NCI-H2107 treated with DMSO at 0.1 percent for 48 hours (cell line): ENCODE measurements at regions not wholly inside any gene's neighbourhood (a gene's known extent, or its start where the extent isn't known, plus 50 kb on each side); places are given as distances from the start of the nearest gene placed in this dataset.
"Not testable (repeated sequence)": the region's sequence is repeated elsewhere in the genome, so short reads cannot be mapped to it uniquely, and the experiment has no call there.

ENCODE experiments used
- DNase-seq: peaks from one replicate; lab custom pipeline; 2025; ENCODE audit not compliant: unreplicated experiment; lab: John Stamatoyannopoulos, UW

DNA sequence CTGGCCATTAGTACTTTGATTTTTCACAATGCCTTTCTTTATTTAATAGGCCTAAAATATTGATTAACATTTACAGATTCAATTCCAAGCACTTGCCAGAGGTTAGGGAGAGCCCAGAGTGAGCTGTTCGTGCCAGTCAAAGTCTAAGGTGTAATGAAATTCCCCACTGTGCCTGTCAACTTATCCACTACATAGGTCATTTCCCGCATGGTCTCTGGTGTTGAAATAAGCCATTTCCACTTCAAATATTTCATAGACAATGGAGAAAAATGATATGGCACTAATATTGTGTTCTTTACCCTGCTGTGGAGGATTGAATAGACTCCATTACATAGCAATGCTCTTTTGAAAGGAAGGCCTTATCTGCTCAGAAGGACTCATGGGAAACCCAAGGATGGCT, 978.1 kb upstream of the CELF2 start:
- no peak for DNase-seq

DNA sequence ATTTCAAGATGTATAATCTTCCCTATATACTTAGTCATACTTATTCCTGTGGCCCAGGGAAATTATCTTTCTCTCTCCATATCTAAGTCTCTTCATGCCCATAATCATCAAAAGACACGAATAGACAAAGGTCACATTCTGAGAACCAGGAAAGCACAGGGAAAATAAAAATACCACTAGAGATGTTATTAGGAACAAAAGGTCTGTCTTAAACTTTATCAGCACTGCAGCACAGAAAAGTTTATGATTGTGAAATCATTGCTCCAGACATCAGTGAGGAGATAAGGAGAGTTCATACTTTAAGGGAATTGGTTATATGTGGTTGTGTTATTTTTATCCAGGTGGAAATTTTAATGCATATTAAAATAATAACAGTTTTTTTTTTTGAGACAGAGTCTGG, 974.6 kb upstream of the CELF2 start:
- DNase-seq, result no peak

DNA sequence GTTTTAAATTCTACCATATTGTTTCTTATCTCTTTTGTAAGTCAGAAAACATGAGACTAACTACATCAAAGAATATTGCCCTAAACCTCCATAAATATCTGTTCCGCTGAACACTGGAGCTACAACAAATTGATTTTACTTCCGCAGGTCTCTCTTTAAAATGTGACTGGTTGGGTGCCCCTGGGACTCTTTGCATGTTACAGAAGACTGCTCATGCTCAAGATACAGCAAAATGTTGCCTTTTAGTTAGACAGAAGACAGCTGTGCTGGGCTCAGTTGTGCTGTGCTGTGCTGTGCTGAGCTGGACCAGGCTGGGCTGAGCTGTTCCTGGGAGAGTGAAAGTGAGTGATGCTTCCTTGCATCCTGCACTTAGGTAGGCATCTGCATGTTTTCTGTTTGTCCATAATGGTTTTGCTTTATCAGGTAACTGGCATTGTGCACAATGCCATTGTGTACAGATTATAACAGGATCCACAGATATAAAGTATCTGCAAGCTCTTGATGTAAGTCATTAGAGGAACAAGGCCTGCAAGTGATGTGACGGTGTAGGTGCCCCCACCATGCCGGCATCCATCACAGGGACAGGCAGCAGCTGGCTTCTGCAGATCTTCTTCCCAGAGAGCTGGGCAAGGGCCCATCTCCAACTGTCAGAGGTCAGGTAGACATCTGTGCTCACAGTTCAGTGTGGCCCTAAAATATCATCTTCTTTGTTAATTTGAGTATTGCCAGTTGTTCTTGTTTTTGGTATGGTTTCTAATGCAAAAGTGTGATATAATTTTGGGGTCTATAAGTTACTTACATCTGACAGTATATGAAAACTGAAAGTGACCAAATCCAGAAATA, 972.5 kb upstream of the CELF2 start:
- DNase-seq, result no peak

DNA sequence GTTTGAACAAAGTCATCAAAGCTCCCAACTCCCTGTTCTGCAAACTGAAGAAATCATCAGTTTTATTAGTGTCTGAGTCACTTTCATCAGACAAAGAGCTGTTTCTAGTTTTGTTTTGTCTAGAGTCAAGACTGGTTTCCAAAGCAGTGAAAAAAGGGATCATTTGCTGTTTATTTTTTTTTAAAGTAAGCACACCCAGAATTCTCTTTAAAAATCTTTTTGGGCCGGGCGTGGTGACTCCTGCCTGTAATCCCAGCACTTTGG, 972.0 kb upstream of the CELF2 start:
- DNase-seq, result no peak

DNA sequence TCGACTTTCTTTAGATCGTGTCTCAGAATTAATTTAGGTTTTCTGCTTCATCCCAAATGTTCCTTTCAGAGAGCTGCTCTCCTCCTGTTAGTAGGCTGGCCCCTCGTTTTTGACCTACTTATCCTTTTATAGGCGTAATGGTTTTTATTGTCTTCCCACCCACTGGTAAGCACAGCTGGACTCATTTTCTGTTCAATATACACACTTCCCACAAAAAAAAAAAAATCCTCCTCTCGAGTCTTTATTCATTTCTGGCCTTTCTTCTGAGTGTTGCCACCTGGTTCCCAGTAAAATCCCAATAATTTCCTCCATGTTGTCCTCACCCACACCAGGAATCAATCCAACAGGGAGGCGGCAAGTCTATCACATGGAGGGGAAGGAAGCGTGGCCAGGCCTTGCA, 970.2 kb upstream of the CELF2 start:
- no peak for DNase-seq

DNA sequence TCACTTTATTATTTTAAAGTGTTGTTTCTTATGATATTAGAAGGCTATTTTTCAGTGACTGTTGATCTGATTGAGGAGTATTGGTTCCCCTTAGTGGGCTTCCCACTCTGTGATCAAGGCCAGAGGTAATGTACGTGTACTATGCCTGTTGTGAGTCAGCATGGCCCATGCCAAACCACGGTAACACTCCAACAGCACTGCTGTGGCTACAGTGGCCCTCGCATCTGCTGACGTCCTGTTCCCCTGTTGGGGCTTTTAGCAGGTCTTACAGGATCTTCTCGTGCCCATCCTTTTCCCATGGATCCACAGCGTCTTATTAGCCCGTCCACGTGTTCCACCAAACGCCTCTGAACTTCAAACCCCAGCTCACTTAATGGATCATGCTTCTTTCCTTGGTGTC, 964.6 kb upstream of the CELF2 start:
- DNase-seq, result no peak

DNA sequence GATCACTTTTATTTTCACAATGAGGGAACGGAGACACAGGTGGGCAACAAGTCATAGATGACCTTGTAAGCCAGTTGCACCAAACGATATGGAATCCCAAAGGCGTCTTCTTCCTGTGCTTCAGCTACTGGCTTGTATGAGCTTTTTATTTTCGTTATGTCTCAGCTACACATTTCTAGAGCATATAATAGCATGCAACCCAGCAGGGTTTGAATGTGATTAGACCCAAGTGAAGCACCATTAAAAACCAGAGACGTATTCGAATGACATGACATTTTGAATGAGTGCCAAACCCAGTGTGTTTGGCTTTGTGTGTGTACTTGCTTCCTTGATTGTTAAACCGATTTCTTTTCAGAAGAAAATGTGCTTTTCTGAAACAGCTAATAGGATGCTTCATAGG, 963.2 kb upstream of the CELF2 start:
- DNase-seq, result no peak

DNA sequence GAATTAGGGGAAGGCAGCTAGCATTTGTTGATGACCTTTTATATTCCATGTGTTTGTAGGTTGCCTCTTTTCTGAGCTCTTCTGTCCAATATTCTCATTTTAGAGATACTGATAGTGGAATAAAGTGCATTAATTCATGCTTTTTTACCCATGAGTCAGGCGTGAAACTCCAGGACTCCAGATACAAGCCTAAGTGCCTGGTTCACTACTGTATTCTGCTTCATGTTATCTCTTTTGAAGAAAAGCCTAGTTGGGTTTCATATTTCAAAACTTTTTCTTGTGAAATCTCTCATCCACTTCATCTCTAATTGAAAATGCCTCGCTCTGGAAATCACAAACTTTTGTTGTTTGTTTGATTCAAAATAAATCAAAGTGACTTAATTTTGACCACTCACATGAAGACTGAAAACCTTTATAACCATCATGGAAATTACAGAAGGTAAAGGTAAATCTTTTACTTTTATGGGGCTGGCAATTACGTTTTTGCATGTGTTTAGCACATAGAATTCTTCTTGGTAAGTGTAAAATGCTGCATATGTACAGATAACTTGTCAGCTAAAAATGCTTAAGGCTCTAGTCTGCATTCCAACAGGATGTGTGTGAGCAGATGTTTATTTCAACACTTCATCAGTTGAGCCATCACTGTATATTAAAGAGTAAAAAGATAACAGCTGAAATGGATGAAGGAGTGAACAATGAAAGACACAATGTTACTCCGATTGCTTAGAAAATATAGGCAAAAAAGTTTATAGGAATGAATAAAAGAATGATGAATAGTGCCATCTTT, 961.8 kb upstream of the CELF2 start:
- DNase-seq, result no peak

DNA sequence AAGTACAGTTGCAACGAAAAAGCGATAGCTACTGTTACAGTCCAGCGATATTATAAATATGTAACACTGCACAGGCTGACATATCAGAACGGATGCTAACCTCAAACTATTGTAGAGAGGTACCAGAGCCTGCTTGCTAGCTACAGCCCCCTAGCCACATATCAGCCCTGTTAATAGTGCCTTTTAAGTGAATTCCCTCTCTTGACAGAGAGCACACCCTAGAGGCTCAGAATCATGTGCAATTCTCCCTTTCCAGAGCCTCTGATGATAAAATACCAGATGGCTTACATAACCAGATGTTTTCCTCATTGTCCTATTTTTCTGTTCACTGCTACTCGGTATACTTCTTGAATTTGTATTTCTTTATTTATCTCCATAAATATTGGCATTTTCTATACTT, 960.7 kb upstream of the CELF2 start:
- no peak for DNase-seq

DNA sequence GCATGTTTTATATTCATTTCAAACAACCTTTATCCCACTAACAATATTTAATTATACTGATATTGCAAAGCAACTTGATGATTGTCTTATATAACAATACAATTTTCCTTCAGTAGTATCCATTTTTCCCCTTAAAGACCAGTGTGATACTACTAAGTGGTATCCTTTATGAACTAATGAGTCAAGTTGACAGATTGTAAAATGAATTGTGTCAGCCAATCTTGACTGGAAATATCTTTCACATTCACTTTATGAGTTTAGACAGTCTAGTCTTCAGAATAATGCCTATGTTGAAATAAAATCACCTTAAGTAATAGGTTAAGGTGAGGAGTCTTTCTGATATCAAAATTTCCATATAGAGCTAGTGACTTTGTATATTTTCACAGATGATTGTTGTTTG, 950.0 kb upstream of the CELF2 start:
- DNase-seq, result no peak

DNA sequence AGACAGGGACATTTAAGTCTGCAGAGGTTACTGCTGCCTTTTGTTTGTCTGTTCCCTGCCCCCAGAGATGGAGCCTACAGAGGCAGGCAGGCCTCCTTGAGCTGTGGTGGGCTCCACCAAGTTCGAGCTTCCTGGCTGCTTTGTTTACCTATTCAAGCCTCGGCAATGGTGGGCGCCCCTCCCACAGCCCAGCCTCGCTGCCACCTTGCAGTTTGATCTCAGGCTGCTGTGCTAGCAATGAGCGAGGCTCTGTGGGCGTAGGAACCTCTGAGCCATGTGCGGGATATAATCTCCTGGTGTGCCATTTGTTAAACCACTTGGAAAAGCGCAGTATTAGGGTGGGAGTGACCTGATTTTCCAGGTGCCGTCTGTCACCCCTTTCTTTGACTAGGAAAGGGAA, 942.8 kb upstream of the CELF2 start:
- DNase-seq, result not testable (repeated sequence)

DNA sequence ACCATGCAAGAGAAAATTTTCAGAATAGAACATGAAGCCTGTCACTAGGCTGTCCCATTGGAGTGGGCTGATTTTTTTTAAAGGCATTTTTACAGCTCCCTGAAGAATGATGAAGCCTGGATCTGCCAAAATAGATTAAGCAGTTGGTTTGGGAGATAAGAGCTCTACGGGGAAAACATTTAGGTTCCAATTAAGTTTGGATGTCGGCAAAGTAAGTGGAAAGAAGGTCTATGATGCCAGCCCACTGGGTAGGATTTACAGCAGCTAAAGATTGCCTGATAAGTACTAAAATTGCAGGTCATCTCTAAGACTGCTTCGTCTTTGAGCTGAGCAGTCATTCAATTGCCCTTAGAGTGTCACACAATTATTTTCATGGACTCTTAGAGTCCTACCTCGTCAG, 939.2 kb upstream of the CELF2 start:
- no peak for DNase-seq

DNA sequence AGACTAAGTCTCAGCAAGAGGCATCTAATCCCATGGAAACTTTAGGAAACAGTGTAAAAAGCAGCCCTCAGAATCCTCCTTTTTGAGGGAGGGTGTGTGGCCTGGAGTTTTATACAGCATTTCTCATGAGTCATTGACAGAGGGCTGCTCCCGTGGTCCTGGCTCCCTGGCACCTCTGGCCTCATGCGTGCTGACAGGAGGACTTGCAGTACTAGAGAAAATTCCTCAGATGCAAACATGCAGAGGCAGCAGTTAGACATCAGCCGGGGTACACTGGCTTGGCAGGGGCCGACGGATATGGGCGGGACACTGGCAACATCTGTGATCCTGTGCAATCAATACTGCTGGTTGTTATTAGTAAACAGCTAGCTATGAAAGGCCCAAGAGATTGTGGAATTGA, 925.1 kb upstream of the CELF2 start:
- no peak for DNase-seq

DNA sequence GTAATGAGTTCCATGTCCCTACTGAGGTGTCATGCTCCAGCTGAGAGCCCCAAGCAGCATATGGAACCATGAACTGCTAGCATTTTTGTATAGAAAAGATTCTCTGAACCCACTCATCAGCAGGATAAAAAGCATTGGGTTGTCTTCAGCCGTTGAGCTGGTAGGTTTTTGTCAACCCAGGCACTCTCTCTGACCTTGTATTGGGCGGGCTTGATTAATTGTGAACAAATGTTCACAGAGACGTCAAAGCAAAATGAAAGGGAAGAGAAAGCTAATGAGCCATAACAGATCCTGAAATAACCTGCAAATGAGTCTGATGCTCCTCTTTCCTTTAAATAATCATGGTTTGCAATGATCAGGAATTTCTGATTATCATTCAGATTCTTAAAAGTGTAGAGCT, 924.7 kb upstream of the CELF2 start:
- no peak for DNase-seq

DNA sequence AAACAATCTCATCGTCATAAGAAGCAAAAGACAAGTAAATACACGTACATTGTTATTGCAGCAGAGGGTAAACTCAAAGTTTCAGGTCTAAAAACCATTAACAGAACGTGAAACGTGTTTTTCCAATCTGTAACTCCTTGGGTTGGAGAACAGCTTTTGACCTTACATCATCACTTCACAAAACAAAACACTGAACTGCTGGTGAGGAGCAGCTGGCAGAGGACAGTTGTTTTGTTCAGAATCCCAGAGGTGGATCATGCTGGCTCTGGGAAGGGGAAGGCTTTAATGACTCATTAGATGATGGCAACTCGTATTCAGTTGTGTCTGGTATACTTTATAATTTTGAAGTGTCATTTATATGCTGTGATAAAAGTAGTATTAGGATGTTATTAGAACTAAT, 923.0 kb upstream of the CELF2 start:
- no peak for DNase-seq

DNA sequence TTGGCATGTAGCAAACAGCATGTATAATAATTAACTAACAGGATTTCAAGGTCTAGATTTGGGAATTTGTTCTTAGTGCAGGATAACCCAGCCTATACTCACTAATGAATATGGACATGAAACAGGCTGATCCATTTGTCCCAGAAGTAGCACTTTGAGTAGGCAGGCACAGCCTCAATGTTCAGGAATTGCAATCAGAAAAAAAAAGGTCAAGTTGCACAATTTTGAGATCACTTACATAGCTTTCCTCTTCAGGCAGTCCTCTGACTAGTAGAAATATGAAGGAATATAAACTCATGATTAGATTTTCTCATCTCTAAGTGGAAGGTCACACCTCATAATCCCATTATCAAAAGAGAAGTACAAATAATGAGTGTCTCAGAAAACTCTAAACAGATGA, 921.4 kb upstream of the CELF2 start:
- no peak for DNase-seq

DNA sequence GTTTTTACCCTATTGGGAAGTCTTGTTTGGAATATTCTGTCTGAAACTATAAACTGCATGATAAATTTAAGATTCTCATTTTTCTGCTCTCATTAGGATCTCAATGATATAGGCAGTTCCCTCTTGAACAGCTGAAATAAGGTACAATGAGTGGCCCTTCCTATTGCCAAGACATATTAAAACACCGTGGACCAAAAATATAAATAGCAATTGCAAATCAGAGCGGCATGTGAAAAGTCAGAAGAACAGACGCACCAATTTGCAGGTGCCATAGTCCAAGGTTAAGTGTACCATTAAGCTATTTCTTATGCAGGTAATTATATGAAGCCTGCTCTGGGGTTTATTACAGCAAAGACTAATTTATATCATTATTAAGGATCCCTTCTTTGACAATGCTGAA, 920.8 kb upstream of the CELF2 start:
- no peak for DNase-seq

DNA sequence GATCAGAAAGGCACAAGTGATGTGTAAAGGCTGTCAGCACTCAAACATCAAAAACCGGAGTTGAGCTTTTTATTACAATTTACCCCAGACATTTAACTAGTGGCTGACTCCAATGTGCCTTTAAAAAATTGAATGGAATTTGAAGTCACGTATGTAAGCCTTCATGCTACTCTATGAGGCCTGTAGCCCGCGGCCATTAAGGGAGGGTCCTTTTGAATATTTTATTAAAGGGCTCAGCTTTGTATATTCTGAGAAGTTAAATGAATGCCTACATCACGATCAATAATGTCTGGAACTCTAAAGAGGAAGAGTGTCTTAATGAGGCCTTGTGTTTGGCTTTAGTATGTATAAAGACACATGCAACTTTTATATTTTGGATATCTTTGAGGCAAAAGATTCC, 916.6 kb upstream of the CELF2 start:
- DNase-seq, result no peak

DNA sequence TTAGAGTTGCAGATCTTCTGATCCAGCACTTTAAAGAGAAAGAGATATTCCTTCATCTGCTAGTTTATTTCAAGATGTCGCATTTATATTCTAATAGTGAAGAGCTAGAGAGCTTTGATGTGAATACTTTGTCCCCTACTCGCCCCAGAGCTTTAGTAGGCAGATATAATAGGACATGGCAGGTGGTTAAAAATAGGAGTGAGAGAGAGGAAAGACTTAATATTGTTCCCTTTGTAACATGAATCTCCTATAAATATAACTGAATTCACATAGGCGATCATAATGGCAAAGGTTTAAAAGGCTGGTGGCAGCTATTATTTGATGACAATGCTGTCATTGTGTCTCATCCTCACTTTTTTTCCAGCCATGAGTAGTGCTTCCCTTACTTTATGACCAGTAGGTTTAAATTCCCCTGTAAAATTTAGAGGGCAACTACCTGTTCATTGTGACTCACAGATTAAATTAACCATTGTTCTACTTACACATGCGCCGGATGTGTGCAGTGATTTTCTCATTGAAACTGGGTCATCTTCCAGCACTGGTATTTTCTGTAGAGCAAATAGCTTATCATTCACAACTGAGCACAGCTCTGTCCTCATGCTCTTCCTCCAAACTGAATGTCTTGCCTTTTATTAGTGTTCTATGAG, 906.7 kb upstream of the CELF2 start:
- DNase-seq, result no peak

DNA sequence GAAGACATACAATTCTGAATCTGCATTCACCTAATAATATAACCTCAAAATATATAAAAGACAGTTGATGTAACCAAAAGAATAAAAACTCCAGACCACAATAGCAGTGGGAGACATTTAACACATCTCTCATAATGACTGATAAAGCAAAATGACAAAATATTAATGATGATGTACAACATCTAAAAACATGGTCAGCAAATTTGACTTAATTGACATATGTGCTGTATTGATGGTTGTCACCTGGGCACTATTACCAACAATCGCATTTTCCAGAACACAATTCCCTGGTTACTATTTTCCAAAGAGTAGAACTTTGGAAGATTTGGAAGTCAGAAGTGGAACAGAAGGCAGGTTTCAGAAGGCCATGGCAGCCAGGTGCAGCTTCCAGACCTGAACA, 899.5 kb upstream of the CELF2 start:
- DNase-seq, result no peak

DNA sequence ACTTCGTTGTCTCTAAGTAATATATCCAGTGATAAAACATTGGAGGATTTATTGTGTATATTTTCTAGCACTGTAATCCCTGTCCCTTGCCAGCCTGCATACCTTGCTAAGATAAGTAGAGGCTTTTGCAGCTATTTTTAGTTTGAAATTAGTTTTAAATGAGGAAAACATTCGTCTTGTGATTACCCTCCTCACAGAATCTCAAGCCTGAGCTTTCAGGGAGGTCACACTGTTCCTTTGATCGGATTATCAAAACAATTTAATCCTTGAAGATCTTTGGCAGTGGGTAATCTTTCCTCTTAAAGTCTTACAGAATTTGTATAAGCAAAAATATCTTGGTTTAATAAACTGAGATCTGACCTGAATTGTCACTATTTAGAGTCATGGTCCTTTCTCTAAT, 897.0 kb upstream of the CELF2 start:
- DNase-seq, result no peak

DNA sequence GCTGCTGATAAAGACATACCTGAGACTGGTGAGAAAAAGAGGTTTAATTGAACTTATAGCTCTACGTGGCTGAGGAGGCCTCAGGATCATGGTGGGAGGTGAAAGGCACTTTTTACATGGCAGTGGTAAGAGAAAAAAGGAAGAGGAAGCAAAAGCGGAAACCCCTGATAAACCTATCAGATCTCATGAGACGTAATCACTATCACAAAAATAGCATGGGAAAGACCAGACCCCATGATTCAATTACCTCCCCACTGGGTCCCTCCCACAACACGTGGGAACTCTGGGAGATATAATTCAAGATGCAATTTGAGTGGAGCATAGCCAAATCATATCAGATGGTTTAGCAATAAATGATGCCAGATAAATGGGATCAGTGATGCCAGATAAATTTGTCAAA, 892.0 kb upstream of the CELF2 start:
- no peak for DNase-seq
